D721Med (cell line): ENCODE measurements at regions not wholly inside any gene's neighbourhood (a gene's known extent, or its start where the extent isn't known, plus 50 kb on each side); places are given as distances from the start of the nearest gene placed in this dataset.

Source experiments
- DNase-seq: peaks from one replicate; pipeline ENCODE4 v3.0.0; 2011; ENCODE audit warnings: low spot score; ENCODE audit not compliant: insufficient read length
- FAIRE-seq: peaks from 2 replicates; lab custom pipeline; 2011; peaks lifted over from hg19 to GRCh38; lab: Jason Lieb, UNC
- TF ChIP-seq, protein P1 (sequence below): IDR thresholded peaks from 2 replicates; pipeline ENCODE4 v1.5.1; 2012; ENCODE audit warnings: mild to moderate bottlenecking, control low read depth; ENCODE audit not compliant: insufficient read depth; ENCODE audit errors: missing control alignments

DNA sequence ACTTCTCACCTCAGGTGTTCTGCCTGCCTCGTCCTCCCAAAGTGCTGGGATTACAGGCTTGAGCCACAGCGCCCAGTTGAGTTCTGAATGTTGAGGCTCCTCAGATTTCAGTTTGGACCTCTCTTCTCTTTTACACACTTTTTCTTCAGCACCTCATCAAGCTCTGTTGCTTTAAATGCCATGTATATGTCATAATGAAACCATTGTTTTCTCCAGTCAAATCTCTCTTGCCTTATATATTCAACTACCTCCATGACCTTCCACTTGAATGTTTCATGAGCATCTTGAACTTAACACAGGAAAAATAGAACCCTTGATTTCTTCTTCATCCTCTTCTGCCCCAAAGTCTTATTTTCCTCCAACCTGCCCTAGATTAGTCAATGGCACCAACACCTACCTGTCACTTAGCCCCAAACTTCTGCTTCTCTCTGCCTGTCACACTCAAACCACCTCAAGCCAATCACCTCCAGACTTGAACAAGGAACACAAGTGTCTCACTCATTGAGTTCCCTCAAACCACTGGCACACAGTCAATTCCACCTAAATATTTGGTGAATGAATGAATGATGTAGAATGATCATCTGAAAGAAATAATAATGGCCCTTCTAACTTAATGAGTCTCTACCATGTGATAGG, 161.0 kb upstream of the SGK1 start:
- DNase-seq (no peak), FAIRE-seq (no peak)
- TF ChIP-seq, protein P1, sequence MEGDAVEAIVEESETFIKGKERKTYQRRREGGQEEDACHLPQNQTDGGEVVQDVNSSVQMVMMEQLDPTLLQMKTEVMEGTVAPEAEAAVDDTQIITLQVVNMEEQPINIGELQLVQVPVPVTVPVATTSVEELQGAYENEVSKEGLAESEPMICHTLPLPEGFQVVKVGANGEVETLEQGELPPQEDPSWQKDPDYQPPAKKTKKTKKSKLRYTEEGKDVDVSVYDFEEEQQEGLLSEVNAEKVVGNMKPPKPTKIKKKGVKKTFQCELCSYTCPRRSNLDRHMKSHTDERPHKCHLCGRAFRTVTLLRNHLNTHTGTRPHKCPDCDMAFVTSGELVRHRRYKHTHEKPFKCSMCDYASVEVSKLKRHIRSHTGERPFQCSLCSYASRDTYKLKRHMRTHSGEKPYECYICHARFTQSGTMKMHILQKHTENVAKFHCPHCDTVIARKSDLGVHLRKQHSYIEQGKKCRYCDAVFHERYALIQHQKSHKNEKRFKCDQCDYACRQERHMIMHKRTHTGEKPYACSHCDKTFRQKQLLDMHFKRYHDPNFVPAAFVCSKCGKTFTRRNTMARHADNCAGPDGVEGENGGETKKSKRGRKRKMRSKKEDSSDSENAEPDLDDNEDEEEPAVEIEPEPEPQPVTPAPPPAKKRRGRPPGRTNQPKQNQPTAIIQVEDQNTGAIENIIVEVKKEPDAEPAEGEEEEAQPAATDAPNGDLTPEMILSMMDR: no peak

DNA sequence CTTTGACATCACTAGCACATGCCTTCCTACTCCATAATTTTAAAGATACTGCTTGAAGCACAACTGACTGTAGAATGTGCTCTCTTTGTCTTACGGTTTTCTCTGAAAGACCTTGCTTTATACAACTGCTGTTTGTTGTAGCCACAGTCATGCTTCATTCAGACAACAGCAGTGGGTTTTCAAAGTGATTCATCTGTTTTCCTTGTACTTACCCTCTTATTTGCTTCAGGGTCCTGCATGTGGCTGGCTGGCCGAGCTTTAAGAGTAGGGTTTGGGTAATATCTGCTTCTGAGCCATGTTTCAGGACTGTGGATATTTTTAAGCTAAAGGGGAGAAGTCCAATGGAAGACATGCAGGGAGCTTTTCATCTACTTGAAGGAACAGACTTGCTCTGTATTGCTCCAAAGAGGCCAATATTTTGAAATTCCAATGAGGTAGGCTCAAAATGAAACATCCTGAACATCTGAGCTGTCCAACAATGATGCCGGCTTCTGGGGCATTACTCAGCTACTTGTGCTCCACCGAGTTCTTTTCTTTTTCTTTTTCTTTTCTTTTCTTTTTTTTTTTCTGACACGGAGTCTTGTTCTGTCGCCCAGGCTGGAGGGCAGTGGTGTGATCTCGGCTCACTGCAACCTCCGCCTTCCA, 160.2 kb upstream of the SGK1 start:
- TF ChIP-seq, protein P1: no peak
- no peak for FAIRE-seq
- no peak for DNase-seq

DNA sequence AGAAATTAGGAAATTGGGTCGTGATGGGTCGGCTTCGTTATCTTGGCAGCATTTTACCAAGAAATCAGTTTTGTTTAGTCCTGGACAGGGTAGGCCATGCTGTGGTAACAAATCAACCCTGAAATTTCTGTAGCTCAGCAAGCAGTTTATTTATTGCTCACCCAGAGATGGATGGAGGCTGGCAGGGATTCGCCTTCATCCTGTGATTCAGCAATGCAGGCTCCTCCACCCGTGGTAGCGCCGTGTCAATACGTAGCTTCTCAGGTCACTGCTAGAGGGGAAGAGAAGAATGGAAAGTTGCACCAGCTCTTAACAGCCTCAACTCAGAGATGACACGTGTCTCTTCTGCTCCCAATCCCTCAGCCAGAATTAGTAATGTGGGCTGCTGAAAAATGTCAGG, 157.0 kb upstream of the SGK1 start:
- TF ChIP-seq, protein P1: no peak
- no peak for FAIRE-seq
- no peak for DNase-seq

DNA sequence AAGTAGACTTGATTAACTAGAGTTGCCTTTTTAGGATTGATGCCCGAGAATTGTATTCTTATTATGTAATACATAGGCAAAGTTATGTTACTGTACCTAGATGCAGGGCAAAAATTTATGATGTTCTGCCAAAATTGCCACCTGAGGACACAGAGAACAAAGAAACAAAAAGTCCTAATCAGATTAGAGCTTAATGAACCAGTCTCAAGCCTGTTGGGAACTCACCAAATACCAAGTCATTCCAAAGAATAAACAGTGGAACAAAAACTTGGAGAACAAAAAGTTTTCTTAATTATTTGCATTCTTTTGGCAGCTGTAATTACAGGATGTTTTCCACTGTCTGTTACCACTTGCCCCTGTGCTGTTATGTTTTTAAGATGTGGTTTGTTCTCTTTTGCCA, 154.7 kb upstream of the SGK1 start:
- TF ChIP-seq, protein P1: no peak
- no peak for FAIRE-seq

DNA sequence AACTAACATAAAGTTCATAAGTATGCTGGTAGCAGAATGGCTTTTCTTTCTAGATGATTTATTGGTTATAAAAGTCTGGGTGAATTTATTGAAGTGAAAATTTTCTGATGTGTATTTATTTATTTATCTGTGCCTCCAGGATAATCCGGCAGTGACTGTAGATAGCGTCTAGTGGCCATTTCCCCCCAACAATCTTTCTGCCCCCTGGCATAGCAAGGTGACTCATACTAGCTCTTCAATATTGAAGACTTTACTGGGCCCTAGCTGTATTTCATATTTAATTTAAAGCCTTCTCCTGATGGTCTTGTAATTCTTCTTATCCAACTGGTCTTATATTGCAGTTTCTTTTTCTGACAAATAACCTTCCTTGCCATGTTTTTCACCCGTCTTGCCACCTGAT, 154.1 kb upstream of the SGK1 start:
- TF ChIP-seq, protein P1: no peak
- FAIRE-seq: no peak
- DNase-seq: no peak

More for the DNA sequence above, 154.7 kb upstream of the SGK1 start:
- no peak for DNase-seq

DNA sequence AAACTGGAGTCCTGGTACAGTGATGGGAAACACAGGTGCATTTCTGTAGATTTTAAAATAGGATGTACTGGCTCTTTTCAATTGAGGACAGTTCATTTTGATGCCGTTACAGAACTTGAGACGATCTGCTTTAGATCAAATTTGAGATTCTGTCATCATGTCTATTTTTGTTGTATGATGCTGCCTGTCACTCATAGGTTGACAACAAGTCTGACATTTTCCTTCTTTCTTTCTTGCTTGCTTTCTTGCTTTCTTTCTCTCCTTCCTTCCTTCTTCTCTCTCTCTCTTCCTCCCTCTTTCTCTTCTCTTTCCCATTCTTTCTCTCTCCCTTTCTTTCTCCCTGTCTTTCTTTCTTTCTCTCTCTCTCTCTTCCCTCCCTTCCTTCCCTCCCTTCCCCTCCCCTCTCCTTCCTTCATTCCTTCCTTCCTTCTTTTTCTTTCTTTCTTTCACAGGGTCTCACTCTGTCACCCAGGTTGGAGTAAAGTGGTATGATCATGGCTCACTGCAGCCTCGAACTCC, 152.6 kb upstream of the SGK1 start:
- DNase-seq: no peak
- TF ChIP-seq, protein P1: no peak
- FAIRE-seq: no peak

DNA sequence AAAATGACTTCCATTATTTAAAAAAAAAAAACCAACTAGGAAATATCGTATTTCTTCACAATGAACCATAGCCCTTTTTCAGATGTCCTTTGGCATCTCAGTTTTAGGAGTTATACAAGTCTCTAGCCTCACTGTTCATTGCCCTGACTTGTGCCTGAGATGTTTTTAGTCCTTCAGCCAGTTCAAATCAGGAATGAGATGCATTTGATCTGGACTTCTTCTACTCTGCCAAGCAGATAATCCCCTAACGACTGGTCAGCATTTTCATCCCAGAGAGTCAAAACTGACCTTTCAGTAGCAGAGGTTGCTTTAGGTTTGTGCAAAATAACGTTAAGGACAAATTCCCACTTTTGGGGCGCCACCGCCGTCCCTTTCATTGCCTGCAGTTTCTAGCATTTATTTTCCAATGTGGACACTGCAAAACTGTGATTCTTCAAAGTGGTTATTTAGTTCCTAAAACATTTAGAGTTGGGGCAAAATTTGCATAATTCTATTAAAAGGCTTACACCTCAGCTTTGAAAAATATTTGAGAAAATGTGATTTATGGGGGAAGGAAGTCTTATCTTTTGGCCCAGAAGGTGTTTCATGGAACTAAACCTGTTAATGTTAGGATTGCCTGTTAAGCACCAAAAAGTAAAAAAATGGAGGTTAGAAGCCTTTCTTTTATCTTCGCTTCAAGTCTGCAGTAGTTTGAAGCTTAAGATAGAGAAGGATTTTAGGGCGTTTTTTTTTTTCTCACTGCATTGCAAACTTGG, 152.0 kb upstream of the SGK1 start:
- TF ChIP-seq, protein P1: no peak
- no peak for FAIRE-seq

More for the DNA sequence above, 152.0 kb upstream of the SGK1 start:
- DNase-seq: no peak
